ENCODE measurements at regions not wholly inside any gene's neighbourhood (a gene's known extent, or its start where the extent isn't known, plus 50 kb on each side); places are given as distances from the start of the nearest gene placed in this dataset. TPM values are rescaled to one million over a fixed set of nuclear protein-coding genes. Genes with fewer than 3 reads are reported as not detected.

GRCh38 chr4:52529983-52530382 lies 129.1 kb downstream of the USP46 start:
- H2BK12ac ChIP-seq (ENCODE audit: low read length in 2 of 2): no peak overlapping the region
- H3K9ac ChIP-seq (ENCODE audit: low read length): no peak overlapping the region
- no peak overlapping the region for H3K27ac ChIP-seq (ENCODE audit: low read length, poor library complexity, severe bottlenecking)
- no peak overlapping the region for H3K18ac ChIP-seq (ENCODE audit: low read depth in 1 of 2, low read length in 2 of 2)
- H2BK5ac ChIP-seq (ENCODE audit: low read depth, low read length, poor library complexity, severe bottlenecking): no peak overlapping the region
- H3K36me3 ChIP-seq (ENCODE audit: control insufficient read depth in 1 of 2, insufficient read depth in 2 of 2, low read depth in 1 of 2, low read length in 2 of 2): no peaks in the 10 kb centered on the region
- no peak overlapping the region for H2BK120ac ChIP-seq (ENCODE audit: low read depth, low read length)
- H3K4me3 ChIP-seq (ENCODE audit: insufficient read depth in 1 of 2, low read depth in 1 of 2, low read length in 2 of 2): no peak overlapping the region
- no peak overlapping the region for H3K4me2 ChIP-seq (ENCODE audit: low read length, poor library complexity, severe bottlenecking)
- H4K91ac ChIP-seq (ENCODE audit: low read length): no peak overlapping the region
- no peak overlapping the region for H4K8ac ChIP-seq (ENCODE audit: low read length)
- H2AFZ ChIP-seq (ENCODE audit: low read depth, low read length): no peak overlapping the region
- no peak overlapping the region for H3K4ac ChIP-seq (ENCODE audit: low read depth in 1 of 2, low read length in 2 of 2)
- H3K14ac ChIP-seq (ENCODE audit: low read length in 2 of 2): no peak overlapping the region
- DNase-seq: no peak
- WGBS: 100% methylated on average over 1 of the region's 2 CpGs
- no peak overlapping the region for H3K23ac ChIP-seq (ENCODE audit: low read length in 2 of 2)
- H2BK15ac ChIP-seq (ENCODE audit: low read depth, poor library complexity, severe bottlenecking): no peak overlapping the region
- H3K4me1 ChIP-seq (ENCODE audit: control insufficient read depth, insufficient read depth, low read depth, low read length): no peaks in the 10 kb centered on the region
- peaks cover 0 to 9% of the 10 kb centered on the region in 2 experiments for H3K27me3 ChIP-seq (ENCODE audit: control insufficient read depth in 1 of 2, insufficient read depth in 1 of 2, low read length in 2 of 2)
- no peaks in the 10 kb centered on the region for H3K79me1 ChIP-seq (replicated peaks; ENCODE audit: low read length, poor library complexity, severe bottlenecking)
- peaks cover 9% of the 10 kb centered on the region for H3K9me3 ChIP-seq (ENCODE audit: control insufficient read depth, low read length)
- H2AK5ac ChIP-seq (ENCODE audit: low read length, severe bottlenecking): no peak overlapping the region

GRCh38 chr4:52535793-52536192 lies 123.3 kb downstream of the USP46 start:
- WGBS: 82% methylated on average over 4 of the region's 5 CpGs

More at GRCh38 chr4:52535793-52536192, 123.3 kb downstream of the USP46 start:
- H3K79me1 ChIP-seq (replicated peaks; ENCODE audit: low read length, poor library complexity, severe bottlenecking): no peaks in the 10 kb centered on the region
- H3K9me3 ChIP-seq (ENCODE audit: control insufficient read depth, low read length): peaks cover 3% of the 10 kb centered on the region
- no peak overlapping the region for H3K4ac ChIP-seq (ENCODE audit: low read depth in 1 of 2, low read length in 2 of 2)
- H2BK5ac ChIP-seq (ENCODE audit: low read depth, low read length, poor library complexity, severe bottlenecking): no peak overlapping the region
- no peaks in the 10 kb centered on the region for H3K4me1 ChIP-seq (ENCODE audit: control insufficient read depth, insufficient read depth, low read depth, low read length)
- no peak overlapping the region for H2BK120ac ChIP-seq (ENCODE audit: low read depth, low read length)
- H3K9ac ChIP-seq (ENCODE audit: low read length): no peak overlapping the region
- no peaks in the 10 kb centered on the region for H3K36me3 ChIP-seq (ENCODE audit: control insufficient read depth in 1 of 2, insufficient read depth in 2 of 2, low read depth in 1 of 2, low read length in 2 of 2)
- no peak overlapping the region for H3K4me3 ChIP-seq (ENCODE audit: insufficient read depth in 1 of 2, low read depth in 1 of 2, low read length in 2 of 2)
- no peak overlapping the region for H4K91ac ChIP-seq (ENCODE audit: low read length)
- no peak overlapping the region for H4K8ac ChIP-seq (ENCODE audit: low read length)
- no peak overlapping the region for H2AFZ ChIP-seq (ENCODE audit: low read depth, low read length)
- H2AK5ac ChIP-seq (ENCODE audit: low read length, severe bottlenecking): no peak overlapping the region
- no peak for DNase-seq
- no peak overlapping the region for H3K27ac ChIP-seq (ENCODE audit: low read length, poor library complexity, severe bottlenecking)
- H2BK12ac ChIP-seq (ENCODE audit: low read length in 2 of 2): no peak overlapping the region
- no peak overlapping the region for H2BK15ac ChIP-seq (ENCODE audit: low read depth, poor library complexity, severe bottlenecking)
- no peak overlapping the region for H3K4me2 ChIP-seq (ENCODE audit: low read length, poor library complexity, severe bottlenecking)
- peaks cover 0 to 14% of the 10 kb centered on the region in 2 experiments for H3K27me3 ChIP-seq (ENCODE audit: control insufficient read depth in 1 of 2, insufficient read depth in 1 of 2, low read length in 2 of 2)
- no peak overlapping the region for H3K23ac ChIP-seq (ENCODE audit: low read length in 2 of 2)
- H3K18ac ChIP-seq (ENCODE audit: low read depth in 1 of 2, low read length in 2 of 2): no peak overlapping the region
- H3K14ac ChIP-seq (ENCODE audit: low read length in 2 of 2): no peak overlapping the region

Small RNAs in the stretch of these regions (small RNA-seq; reads per million reads assigned to genes)
- gene RNU6-1252P (ENCODE audit: low read depth): not detected

Measured in mesenchymal stem cell (in vitro differentiated cells and primary cell).